GM23338 (cell line): ENCODE measurements at regions not wholly inside any gene's neighbourhood (a gene's known extent, or its start where the extent isn't known, plus 50 kb on each side); places are given as distances from the start of the nearest gene placed in this dataset.

Experiments used
- ATAC-seq: fragments of 200-7000 bp; cut with Tn5 transposase; 3 replicates; pipeline ENCODE4 v1.9.1; 2020
- DNase-seq: peaks from one replicate; pipeline ENCODE4 v3.0.0-alpha.2; 2015; ENCODE audit warnings: low spot score
- H2AFZ ChIP-seq: fragments of 200-600 bp; sonication (generic); 2 replicates; pipeline ENCODE4 v1.8.0; 2016; ENCODE audit warnings: antibody characterized with exemption, mild to moderate bottlenecking, moderate library complexity
- H3F3A ChIP-seq: fragments of 200-600 bp; sonication (generic); replicated peaks from 2 replicates; pipeline ENCODE4 v1.8.0; 2017; ENCODE audit warnings: antibody characterized with exemption, mixed run types, low read depth
- H3K27ac ChIP-seq: fragments of 200-600 bp; sonication (generic); 2 replicates; pipeline ENCODE4 v1.6.1; 2016; ENCODE audit warnings: low read depth
- H3K27me3 ChIP-seq: fragments of 200-600 bp; sonication (generic); 2 replicates; pipeline ENCODE4 v1.8.0; 2016; ENCODE audit warnings: mild to moderate bottlenecking, mixed run types, moderate library complexity; ENCODE audit not compliant: insufficient read depth
- H3K36me3 ChIP-seq: fragments of 200-600 bp; sonication (generic); 2 replicates; pipeline ENCODE4 v1.8.0; 2016; ENCODE audit warnings: mild to moderate bottlenecking; ENCODE audit not compliant: insufficient read depth
- H3K4me1 ChIP-seq: fragments of 200-600 bp; sonication (generic); 2 replicates; pipeline ENCODE4 v1.8.0; 2016; ENCODE audit warnings: mild to moderate bottlenecking, moderate library complexity; ENCODE audit not compliant: insufficient read depth
- H3K4me2 ChIP-seq: fragments of 200-600 bp; sonication (generic); 2 replicates; pipeline ENCODE4 v1.7.1; 2017; ENCODE audit warnings: mixed run types
- H3K4me3 ChIP-seq: fragments of 200-600 bp; sonication (generic); 2 replicates; pipeline ENCODE4 v1.6.1; 2016; ENCODE audit warnings: mixed run types
- H3K79me2 ChIP-seq: fragments of 200-600 bp; sonication (generic); replicated peaks from 2 replicates; pipeline ENCODE4 v1.8.0; 2017; ENCODE audit warnings: mild to moderate bottlenecking; ENCODE audit not compliant: insufficient read depth
- H3K9me2 ChIP-seq: fragments of 200-600 bp; sonication (generic); 2 replicates; pipeline ENCODE4 v1.8.0; 2017; ENCODE audit not compliant: insufficient read depth
- H4K20me1 ChIP-seq: fragments of 200-600 bp; sonication (generic); replicated peaks from 2 replicates; pipeline ENCODE4 v1.8.0; 2017; ENCODE audit warnings: mild to moderate bottlenecking; ENCODE audit not compliant: insufficient read depth
- H3K27ac Mint-ChIP-seq: 2 replicates; pipeline ENCODE4 v1.8.0; 2020; ENCODE audit warnings: inconsistent platforms, mild to moderate bottlenecking, moderate library complexity, mixed read lengths
- H3K27me3 Mint-ChIP-seq: 3 replicates; pipeline ENCODE4 v1.8.0; 2022; ENCODE audit warnings: low read depth, mild to moderate bottlenecking, moderate library complexity, mixed read lengths, inconsistent platforms; ENCODE audit not compliant: insufficient read depth, poor library complexity
- H3K36me3 Mint-ChIP-seq: 3 replicates; pipeline ENCODE4 v1.8.0; 2021; ENCODE audit warnings: low read depth, mild to moderate bottlenecking, inconsistent platforms, moderate library complexity, mixed read lengths
- H3K4me1 Mint-ChIP-seq: 3 replicates; pipeline ENCODE4 v1.8.0; 2020; ENCODE audit warnings: mild to moderate bottlenecking, inconsistent platforms, mixed read lengths
- H3K4me3 Mint-ChIP-seq: 3 replicates; pipeline ENCODE4 v1.8.0; 2021; ENCODE audit warnings: moderate library complexity, mild to moderate bottlenecking, inconsistent platforms, mixed read lengths
- H3K9me3 Mint-ChIP-seq: 3 replicates; pipeline ENCODE4 v1.8.0; 2020; ENCODE audit warnings: moderate library complexity, mild to moderate bottlenecking, inconsistent platforms, mixed read lengths
- JUNB ChIP-seq: IDR thresholded peaks from one replicate; pipeline ENCODE4 v1.6.1; 2016; ENCODE audit warnings: antibody characterized with exemption; ENCODE audit not compliant: unreplicated experiment
- NANOG ChIP-seq: IDR thresholded peaks from 2 replicates; pipeline ENCODE4 v1.6.1; 2016; ENCODE audit warnings: antibody characterized with exemption, borderline replicate concordance
- POLR2AphosphoS5 ChIP-seq: IDR thresholded peaks from 2 replicates; pipeline ENCODE4 v1.6.1; 2016; ENCODE audit warnings: antibody characterized with exemption, low read depth
- STAT1 ChIP-seq: IDR thresholded peaks from one replicate; pipeline ENCODE4 v1.6.1; 2016; ENCODE audit warnings: antibody characterized with exemption; ENCODE audit not compliant: unreplicated experiment
- ZNF331 ChIP-seq: fragments of 250-450 bp; sonication (Bioruptor Pico); IDR thresholded peaks from 2 replicates; pipeline ENCODE4 v1.5.0; 2020; ENCODE audit warnings: low read depth, mild to moderate bottlenecking, moderate library complexity
- TF ChIP-seq, protein P1 (sequence below): fragments of 250-450 bp; sonication (Bioruptor Pico); IDR thresholded peaks from 2 replicates; pipeline ENCODE4 v1.5.0; 2020; ENCODE audit warnings: mild to moderate bottlenecking, moderate library complexity
- TF ChIP-seq, protein P2 (sequence below): IDR thresholded peaks from 2 replicates; pipeline ENCODE4 v1.6.1; 2016; ENCODE audit warnings: antibody characterized with exemption
- TF ChIP-seq, protein P3 (sequence below): IDR thresholded peaks from one replicate; pipeline ENCODE4 v1.6.1; 2018; ENCODE audit warnings: antibody characterized with exemption; ENCODE audit not compliant: unreplicated experiment
- TF ChIP-seq, protein P4 (sequence below), 2 experiments: fragments of 200-600 bp in 1 of 2; sonication (generic) in 1 of 2; conservative IDR thresholded peaks; 2 replicates each; pipeline versions ENCODE4 v1.5.1 to v1.6.1; 2016 to 2017; ENCODE audit warnings: antibody characterized with exemption in 2 of 2, low read depth in 2 of 2, mild to moderate bottlenecking in 2 of 2, moderate library complexity in 1 of 2

DNA sequence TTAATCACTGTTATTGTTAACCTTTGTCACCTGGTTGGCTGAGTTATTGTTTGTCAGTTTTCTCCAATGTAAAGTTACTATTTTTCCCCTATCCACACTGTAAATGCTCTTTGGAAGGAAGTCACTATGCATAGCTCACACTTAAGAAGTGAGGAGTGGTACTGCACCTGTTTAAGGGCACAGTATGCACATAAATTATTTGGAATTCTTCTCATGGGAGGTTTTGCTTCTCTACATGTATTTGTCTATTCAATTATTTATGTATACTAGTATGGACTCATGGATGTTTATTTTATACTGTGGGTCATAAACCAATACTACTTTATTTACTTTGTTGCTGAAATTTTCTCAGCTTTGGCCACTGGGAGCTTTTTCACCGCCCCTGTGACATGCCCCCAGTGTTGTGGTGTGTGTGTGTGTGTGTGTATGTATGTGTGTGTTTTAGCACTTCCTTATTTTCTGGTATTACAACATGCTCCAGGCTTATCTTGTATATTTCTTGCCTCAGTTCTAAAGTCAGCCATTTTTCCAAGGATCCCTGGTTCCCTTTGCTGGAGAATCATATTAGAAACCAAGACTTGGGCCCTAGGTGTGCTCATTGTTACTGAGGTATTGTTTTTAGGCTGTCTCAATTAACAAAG, 290.5 kb downstream of the KBTBD8 start:
- ATAC-seq (no peak), DNase-seq (no peak)
- Mint-ChIP-seq H3K27ac (no peak overlapping the region), H3K9me3 (no peaks in the 10 kb centered on the region), H3K4me3 (no peak overlapping the region), H3K4me1 (no peaks in the 10 kb centered on the region), H3K27me3 (peaks cover 4% of the 10 kb centered on the region), H3K36me3 (no peaks in the 10 kb centered on the region)
- no peaks in the 10 kb centered on the region for H4K20me1 ChIP-seq
- peaks cover 9% of the 10 kb centered on the region for H3K9me2 ChIP-seq
- no peak overlapping the region for H3K27ac ChIP-seq
- no peak overlapping the region for H2AFZ ChIP-seq
- no peaks in the 10 kb centered on the region for H3K36me3 ChIP-seq
- no peaks in the 10 kb centered on the region for H3F3A ChIP-seq
- no peak overlapping the region for H3K4me3 ChIP-seq
- TF ChIP-seq POLR2AphosphoS5 (no peak), STAT1 (no peak), ZNF331 (no peak), JUNB (no peak), NANOG (no peak)
- TF ChIP-seq, protein P1, sequence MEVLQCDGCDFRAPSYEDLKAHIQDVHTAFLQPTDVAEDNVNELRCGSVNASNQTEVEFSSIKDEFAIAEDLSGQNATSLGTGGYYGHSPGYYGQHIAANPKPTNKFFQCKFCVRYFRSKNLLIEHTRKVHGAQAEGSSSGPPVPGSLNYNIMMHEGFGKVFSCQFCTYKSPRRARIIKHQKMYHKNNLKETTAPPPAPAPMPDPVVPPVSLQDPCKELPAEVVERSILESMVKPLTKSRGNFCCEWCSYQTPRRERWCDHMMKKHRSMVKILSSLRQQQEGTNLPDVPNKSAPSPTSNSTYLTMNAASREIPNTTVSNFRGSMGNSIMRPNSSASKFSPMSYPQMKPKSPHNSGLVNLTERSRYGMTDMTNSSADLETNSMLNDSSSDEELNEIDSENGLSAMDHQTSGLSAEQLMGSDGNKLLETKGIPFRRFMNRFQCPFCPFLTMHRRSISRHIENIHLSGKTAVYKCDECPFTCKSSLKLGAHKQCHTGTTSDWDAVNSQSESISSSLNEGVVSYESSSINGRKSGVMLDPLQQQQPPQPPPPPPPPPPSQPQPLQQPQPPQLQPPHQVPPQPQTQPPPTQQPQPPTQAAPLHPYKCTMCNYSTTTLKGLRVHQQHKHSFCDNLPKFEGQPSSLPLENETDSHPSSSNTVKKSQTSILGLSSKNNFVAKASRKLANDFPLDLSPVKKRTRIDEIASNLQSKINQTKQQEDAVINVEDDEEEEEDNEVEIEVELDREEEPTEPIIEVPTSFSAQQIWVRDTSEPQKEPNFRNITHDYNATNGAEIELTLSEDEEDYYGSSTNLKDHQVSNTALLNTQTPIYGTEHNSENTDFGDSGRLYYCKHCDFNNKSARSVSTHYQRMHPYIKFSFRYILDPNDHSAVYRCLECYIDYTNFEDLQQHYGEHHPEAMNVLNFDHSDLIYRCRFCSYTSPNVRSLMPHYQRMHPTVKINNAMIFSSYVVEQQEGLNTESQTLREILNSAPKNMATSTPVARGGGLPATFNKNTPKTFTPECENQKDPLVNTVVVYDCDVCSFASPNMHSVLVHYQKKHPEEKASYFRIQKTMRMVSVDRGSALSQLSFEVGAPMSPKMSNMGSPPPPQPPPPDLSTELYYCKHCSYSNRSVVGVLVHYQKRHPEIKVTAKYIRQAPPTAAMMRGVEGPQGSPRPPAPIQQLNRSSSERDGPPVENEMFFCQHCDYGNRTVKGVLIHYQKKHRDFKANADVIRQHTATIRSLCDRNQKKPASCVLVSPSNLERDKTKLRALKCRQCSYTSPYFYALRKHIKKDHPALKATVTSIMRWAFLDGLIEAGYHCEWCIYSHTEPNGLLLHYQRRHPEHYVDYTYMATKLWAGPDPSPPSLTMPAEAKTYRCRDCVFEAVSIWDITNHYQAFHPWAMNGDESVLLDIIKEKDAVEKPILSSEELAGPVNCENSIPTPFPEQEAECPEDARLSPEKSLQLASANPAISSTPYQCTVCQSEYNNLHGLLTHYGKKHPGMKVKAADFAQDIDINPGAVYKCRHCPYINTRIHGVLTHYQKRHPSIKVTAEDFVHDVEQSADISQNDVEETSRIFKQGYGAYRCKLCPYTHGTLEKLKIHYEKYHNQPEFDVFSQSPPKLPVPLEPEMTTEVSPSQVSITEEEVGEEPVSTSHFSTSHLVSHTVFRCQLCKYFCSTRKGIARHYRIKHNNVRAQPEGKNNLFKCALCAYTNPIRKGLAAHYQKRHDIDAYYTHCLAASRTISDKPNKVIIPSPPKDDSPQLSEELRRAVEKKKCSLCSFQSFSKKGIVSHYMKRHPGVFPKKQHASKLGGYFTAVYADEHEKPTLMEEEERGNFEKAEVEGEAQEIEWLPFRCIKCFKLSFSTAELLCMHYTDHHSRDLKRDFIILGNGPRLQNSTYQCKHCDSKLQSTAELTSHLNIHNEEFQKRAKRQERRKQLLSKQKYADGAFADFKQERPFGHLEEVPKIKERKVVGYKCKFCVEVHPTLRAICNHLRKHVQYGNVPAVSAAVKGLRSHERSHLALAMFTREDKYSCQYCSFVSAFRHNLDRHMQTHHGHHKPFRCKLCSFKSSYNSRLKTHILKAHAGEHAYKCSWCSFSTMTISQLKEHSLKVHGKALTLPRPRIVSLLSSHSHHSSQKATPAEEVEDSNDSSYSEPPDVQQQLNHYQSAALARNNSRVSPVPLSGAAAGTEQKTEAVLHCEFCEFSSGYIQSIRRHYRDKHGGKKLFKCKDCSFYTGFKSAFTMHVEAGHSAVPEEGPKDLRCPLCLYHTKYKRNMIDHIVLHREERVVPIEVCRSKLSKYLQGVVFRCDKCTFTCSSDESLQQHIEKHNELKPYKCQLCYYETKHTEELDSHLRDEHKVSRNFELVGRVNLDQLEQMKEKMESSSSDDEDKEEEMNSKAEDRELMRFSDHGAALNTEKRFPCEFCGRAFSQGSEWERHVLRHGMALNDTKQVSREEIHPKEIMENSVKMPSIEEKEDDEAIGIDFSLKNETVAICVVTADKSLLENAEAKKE (CRISPR knock-in tag): no peak
- no peaks in the 10 kb centered on the region for H3K79me2 ChIP-seq
- no peaks in the 10 kb centered on the region for H3K27me3 ChIP-seq
- no peak overlapping the region for H3K4me2 ChIP-seq
- no peaks in the 10 kb centered on the region for H3K4me1 ChIP-seq

DNA sequence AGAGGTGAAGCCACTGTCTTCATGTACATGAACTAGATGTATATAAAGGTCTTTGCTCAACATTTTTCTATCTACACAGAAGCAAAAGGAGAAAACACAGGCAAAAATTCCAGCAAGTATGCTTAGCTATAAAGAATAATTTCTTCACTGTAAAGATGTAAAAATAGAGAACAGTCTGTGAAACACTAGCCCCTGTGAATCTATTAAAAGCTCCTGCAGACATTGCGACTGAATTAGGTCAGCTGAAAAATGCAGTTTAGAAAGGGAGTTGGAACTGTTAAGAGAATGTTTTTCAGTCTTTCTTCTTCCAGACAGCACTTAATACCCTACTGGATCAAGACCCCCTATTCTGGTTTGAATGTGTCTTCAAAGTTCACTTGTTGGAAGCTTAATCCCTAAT, 291.5 kb downstream of the KBTBD8 start:
- no peak overlapping the region for H3K27ac Mint-ChIP-seq
- no peaks in the 10 kb centered on the region for H3K36me3 ChIP-seq
- no peaks in the 10 kb centered on the region for H4K20me1 ChIP-seq
- peaks cover 4% of the 10 kb centered on the region for H3K27me3 Mint-ChIP-seq
- no peaks in the 10 kb centered on the region for H3K4me1 Mint-ChIP-seq
- no peak overlapping the region for H3K4me3 ChIP-seq
- H3K9me3 Mint-ChIP-seq: no peaks in the 10 kb centered on the region
- no peaks in the 10 kb centered on the region for H3K79me2 ChIP-seq
- no peaks in the 10 kb centered on the region for H3K27me3 ChIP-seq
- ATAC-seq: no peak
- no peaks in the 10 kb centered on the region for H3F3A ChIP-seq
- H3K9me2 ChIP-seq: peaks cover 5% of the 10 kb centered on the region; the same call in 1 of the 2 replicates
- H3K4me1 ChIP-seq: no peaks in the 10 kb centered on the region
- H3K36me3 Mint-ChIP-seq: no peaks in the 10 kb centered on the region
- H3K4me3 Mint-ChIP-seq: no peak overlapping the region
- DNase-seq: no peak
- H3K27ac ChIP-seq: no peak overlapping the region
- H2AFZ ChIP-seq: no peak overlapping the region
- no peak overlapping the region for H3K4me2 ChIP-seq
- no peak for TF ChIP-seq ZNF331
- TF ChIP-seq, protein P2, sequence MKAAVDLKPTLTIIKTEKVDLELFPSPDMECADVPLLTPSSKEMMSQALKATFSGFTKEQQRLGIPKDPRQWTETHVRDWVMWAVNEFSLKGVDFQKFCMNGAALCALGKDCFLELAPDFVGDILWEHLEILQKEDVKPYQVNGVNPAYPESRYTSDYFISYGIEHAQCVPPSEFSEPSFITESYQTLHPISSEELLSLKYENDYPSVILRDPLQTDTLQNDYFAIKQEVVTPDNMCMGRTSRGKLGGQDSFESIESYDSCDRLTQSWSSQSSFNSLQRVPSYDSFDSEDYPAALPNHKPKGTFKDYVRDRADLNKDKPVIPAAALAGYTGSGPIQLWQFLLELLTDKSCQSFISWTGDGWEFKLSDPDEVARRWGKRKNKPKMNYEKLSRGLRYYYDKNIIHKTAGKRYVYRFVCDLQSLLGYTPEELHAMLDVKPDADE: no peak
- no peak for TF ChIP-seq NANOG
- no peak for TF ChIP-seq POLR2AphosphoS5
- no peak for TF ChIP-seq JUNB
- TF ChIP-seq, protein P3, sequence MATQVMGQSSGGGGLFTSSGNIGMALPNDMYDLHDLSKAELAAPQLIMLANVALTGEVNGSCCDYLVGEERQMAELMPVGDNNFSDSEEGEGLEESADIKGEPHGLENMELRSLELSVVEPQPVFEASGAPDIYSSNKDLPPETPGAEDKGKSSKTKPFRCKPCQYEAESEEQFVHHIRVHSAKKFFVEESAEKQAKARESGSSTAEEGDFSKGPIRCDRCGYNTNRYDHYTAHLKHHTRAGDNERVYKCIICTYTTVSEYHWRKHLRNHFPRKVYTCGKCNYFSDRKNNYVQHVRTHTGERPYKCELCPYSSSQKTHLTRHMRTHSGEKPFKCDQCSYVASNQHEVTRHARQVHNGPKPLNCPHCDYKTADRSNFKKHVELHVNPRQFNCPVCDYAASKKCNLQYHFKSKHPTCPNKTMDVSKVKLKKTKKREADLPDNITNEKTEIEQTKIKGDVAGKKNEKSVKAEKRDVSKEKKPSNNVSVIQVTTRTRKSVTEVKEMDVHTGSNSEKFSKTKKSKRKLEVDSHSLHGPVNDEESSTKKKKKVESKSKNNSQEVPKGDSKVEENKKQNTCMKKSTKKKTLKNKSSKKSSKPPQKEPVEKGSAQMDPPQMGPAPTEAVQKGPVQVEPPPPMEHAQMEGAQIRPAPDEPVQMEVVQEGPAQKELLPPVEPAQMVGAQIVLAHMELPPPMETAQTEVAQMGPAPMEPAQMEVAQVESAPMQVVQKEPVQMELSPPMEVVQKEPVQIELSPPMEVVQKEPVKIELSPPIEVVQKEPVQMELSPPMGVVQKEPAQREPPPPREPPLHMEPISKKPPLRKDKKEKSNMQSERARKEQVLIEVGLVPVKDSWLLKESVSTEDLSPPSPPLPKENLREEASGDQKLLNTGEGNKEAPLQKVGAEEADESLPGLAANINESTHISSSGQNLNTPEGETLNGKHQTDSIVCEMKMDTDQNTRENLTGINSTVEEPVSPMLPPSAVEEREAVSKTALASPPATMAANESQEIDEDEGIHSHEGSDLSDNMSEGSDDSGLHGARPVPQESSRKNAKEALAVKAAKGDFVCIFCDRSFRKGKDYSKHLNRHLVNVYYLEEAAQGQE: no peak
- TF ChIP-seq, protein P4, sequence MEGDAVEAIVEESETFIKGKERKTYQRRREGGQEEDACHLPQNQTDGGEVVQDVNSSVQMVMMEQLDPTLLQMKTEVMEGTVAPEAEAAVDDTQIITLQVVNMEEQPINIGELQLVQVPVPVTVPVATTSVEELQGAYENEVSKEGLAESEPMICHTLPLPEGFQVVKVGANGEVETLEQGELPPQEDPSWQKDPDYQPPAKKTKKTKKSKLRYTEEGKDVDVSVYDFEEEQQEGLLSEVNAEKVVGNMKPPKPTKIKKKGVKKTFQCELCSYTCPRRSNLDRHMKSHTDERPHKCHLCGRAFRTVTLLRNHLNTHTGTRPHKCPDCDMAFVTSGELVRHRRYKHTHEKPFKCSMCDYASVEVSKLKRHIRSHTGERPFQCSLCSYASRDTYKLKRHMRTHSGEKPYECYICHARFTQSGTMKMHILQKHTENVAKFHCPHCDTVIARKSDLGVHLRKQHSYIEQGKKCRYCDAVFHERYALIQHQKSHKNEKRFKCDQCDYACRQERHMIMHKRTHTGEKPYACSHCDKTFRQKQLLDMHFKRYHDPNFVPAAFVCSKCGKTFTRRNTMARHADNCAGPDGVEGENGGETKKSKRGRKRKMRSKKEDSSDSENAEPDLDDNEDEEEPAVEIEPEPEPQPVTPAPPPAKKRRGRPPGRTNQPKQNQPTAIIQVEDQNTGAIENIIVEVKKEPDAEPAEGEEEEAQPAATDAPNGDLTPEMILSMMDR (conservative IDR thresholded peaks at IDR 0.05; ENCODE audit: low read depth in 2 of 2): no peak
